ENCODE measurements at regions not wholly inside any gene's neighbourhood (a gene's known extent, or its start where the extent isn't known, plus 50 kb on each side); places are given as distances from the start of the nearest gene placed in this dataset.

- no peak for DNase-seq
Observed at GRCh38 chr3:189563853-189564563, 67.2 kb upstream of the TP63 start.

- DNase-seq: no peak
Observed at GRCh38 chr3:189566550-189567130, 64.5 kb upstream of the TP63 start.

GRCh38 chr3:189567322-189567721 lies 63.9 kb upstream of the TP63 start:
- no peak for DNase-seq

DNA sequence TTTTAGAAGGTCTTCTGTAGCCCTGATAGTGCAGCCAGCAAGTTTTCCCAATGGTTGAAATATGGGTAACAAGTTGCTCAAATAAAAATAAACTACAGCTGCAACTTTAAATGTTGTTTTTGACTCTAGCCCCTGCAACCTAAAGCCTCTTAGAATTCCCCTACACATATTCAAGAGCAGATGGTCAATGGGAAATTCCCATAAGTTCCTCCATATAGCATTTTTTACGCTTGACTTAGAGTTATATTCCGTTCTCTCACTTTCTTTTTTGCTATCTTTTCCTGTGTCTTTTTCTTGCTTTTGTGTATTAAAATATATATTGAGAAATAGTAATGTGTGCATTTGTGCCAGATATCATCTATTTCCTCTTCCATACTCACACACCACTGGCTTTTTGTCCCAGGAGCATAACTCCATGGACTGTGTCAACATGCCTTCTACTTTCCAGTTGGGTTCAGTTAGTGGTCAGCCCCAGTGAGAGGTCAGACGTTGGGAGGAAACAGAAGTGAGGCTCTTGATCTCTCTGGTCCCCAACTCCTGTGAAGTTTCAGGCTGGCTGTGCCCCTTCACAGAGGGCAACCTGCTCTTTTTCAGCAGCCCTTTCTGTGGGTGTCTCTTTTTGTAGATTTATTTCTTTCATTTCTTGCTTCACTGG lies 63.3 kb upstream of the TP63 start:
- DNase-seq: no peak

DNA sequence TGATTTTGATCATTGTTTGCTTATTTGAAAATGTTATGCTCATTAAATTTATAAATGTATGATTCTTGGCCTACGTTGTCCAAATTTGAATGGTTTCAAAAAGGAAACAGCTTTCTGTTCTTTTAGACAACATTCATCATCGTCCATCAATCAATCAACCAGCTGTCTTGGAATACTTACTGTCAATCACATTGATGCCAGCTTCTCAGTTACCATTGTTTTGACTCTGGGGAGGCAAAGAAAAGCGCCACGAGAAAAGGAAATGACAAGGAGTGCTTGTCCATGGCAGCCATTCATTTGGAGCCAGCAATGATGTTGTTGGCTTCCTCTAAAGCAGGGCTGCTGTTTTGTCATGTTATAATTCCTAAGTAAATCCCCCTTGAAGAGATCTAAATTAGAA lies 62.2 kb upstream of the TP63 start:
- DNase-seq: no peak

DNA sequence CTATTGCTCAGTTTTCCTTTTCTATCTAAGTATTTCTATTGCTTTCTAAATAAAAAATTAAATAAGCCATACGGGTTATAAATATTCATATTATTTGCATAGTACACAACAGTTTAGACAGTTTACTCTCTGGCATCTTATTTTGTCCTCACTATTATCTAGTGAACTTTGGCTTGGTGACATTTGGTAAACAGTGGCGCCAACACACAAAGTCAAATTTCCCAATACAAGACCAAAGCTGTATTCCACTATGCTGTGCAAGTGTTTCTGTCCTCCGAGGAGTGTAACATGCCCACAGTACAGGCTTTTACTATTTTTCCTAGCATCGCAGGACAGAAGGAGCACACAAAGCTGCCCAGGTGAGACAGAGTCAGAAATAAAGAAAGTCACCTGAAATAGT lies 61.7 kb upstream of the TP63 start:
- DNase-seq: no peak

DNA sequence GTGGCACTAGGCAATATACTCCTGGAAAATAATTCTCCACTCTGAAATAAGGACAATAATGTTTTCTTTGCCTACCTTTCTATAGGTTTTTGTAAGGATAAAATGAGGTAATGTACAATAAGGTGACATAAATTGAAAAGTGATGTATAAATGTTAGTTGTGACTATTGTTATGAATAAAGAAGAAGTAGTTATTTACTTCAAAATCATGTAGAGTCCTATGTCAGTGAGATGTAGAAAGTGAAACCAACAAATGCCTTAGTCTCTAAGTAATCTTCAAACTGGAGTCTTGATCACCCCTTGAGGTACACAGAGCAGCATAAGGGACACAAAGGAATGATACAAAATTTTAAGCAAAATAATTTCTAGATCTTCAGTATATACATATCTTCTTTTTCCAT lies 60.3 kb upstream of the TP63 start:
- DNase-seq: no peak

DNA sequence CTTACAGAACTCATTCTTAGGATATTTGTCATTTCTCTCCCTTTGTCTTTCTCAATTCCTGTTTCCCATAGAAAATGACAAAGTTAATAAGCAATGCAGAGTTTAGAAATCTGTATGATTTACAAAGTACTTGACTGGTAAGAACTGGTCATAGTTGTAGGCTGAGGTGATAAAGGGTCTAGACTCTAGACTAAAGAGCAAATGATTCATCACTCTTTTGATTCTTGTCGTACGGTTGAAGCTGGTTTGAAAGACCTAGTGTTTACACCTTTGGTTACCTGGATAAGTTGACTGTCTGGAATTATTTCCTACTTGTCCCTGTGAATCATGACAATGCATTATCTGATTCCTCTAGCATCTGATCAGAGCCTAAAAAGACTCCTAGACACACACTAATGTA lies 58.9 kb upstream of the TP63 start:
- DNase-seq: no peak

DNA sequence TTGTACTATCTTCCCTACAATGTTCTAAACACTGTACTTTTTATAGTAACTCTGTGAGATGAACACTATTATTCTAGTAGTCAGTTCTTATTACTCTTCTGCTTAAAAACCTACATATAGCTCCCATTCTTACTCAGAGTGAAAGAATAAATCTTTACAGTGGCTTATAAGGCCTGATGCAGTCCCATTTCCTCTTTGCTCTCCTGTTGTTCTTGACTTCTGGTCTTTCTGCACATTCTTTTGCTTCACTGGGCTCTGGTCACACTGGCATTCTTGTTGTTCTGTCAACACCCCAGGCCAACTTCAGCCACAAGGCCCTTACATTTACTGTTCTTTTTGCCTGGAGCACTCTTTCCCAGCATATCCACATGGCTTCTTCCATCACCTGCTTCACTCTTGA lies 58.2 kb upstream of the TP63 start:
- no peak for DNase-seq

- DNase-seq: no peak
Observed at GRCh38 chr3:189576486-189576885, 54.7 kb upstream of the TP63 start.

DNA sequence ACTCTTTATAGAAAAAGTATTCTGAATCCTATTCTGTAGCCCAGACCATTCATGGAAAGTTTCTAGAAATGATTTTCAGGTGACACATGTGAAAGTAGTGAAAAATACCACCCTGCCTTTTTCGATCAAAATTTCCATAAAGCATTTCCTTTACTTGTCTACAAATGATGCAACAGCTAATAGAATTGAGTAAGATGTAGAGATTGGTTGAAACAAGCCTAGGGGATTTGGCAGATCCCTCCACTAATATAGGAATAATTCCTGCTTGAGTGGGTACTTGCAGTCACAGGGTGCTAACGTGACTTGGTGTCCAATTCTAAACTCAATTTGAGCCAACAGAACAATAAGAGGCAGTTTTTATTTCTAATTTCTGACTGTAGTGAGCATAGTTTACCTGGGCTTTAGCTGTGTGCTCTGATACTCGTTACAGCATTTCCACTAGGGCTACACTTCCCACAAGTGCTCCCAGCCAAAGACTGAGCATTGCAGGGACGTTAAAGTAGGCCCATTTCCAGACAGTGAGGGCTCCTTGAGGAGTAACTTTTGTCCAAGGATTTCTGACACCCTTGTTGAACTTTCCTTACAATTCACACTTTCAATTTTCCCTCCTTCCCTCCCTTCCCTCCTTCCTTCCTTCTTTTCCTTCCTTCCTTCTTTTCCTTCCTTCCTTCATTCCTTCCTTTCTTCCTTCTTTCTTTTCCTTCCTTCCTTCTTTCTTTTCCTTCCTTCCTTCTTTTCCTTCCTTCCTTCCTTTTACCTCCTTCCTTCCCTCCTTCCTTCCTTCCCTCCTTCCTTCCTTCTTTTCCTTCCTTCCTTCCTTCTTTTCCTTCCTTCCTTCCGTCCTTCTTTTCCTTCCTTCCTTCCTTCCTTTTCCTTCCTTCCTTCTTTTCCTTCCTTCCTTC lies 53.9 kb upstream of the TP63 start:
- no peak for DNase-seq

DNA sequence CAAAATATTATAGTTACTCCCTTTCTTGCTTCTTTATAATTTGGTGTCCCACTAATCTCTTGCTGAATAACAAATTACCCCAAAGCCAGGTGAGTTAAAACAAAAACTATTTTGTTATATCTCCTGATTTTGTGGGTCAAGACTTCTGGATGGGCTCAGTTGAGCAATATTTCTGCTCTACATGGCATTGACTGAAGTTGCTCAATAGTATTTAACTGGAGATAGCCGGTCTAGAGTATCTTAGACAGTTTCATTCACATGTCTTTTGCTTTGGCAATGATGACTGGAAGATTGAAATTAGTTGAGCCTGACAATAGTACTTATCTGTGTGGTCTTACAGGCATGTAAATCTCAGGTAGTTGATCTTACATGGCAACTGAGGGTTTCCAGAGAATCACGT lies 51.0 kb upstream of the TP63 start:
- no peak for DNase-seq

Data from midbrain (tissue), 1 donor.